ENCODE measurements at regions not wholly inside any gene's neighbourhood (a gene's known extent, or its start where the extent isn't known, plus 50 kb on each side); places are given as distances from the start of the nearest gene placed in this dataset.

GRCh38 chr5:44011518-44011917, 377.7 kb downstream of the FGF10 start:
- TF ChIP-seq CTCF (IDR thresholded peaks at IDR 0.05; ENCODE audit: insufficient read depth, low read depth, low read length, missing control alignments), result no peak
- DNase-seq (ENCODE audit: low read depth), result no peak
- no peak overlapping the region for H3K4me3 ChIP-seq (ENCODE audit: low read depth, low read length)

GRCh38 chr5:44002381-44002901, 386.8 kb downstream of the FGF10 start:
- H3K4me3 ChIP-seq (ENCODE audit: low read depth, low read length), result no peak overlapping the region
- no peak for TF ChIP-seq CTCF (IDR thresholded peaks at IDR 0.05; ENCODE audit: insufficient read depth, low read depth, low read length, missing control alignments)
- DNase-seq (ENCODE audit: low read depth), result no peak

- no peak for TF ChIP-seq CTCF (IDR thresholded peaks at IDR 0.05; ENCODE audit: insufficient read depth, low read depth, low read length, missing control alignments)
- DNase-seq (ENCODE audit: low read depth), result no peak
- H3K4me3 ChIP-seq (ENCODE audit: low read depth, low read length), result no peak overlapping the region
Measured at GRCh38 chr5:44001675-44002380, 387.4 kb downstream of the FGF10 start.

GRCh38 chr5:44001236-44001635, 388.0 kb downstream of the FGF10 start:
- TF ChIP-seq CTCF (IDR thresholded peaks at IDR 0.05; ENCODE audit: insufficient read depth, low read depth, low read length, missing control alignments), result no peak
- H3K4me3 ChIP-seq (ENCODE audit: low read depth, low read length), result no peak overlapping the region
- DNase-seq (ENCODE audit: low read depth), result no peak

GRCh38 chr5:43997647-43998272, 391.5 kb downstream of the FGF10 start:
- no peak overlapping the region for H3K4me3 ChIP-seq (ENCODE audit: low read depth, low read length)
- no peak for DNase-seq (ENCODE audit: low read depth)
- TF ChIP-seq CTCF (IDR thresholded peaks at IDR 0.05; ENCODE audit: insufficient read depth, low read depth, low read length, missing control alignments), result no peak

GRCh38 chr5:43996221-43996620, 393.0 kb downstream of the FGF10 start:
- H3K4me3 ChIP-seq (ENCODE audit: low read depth, low read length), result no peak overlapping the region
- DNase-seq (ENCODE audit: low read depth), result no peak
- no peak for TF ChIP-seq CTCF (IDR thresholded peaks at IDR 0.05; ENCODE audit: insufficient read depth, low read depth, low read length, missing control alignments)

All from GM12865 (cell line).